ENCODE measurements at regions not wholly inside any gene's neighbourhood (a gene's known extent, or its start where the extent isn't known, plus 50 kb on each side); places are given as distances from the start of the nearest gene placed in this dataset.

DNA sequence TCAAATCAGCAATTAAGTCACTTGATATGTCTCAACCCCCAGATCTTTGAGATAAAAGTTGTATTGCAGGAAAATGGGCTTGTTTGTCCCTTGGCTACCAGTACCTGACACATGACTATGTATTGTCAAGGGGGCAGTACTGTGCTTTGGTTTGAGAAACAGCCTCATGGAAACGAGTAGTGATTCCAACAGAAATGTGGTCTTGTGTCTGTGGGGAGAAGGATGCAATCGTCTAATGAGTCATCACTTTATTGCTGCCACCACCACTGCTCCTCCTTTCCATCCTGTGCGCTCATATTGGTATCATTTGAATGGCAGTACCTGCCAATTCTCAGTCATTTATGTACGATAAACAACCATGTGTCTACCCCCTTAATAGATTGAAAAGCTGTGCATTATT is 72.8 kb upstream of the ARHGAP5 start:
- Histone ChIP-seq H3K4me3 (ENCODE audit: insufficient read depth, low read length) (no peak overlapping the region), H4K20me1 (ENCODE audit: insufficient read depth, low read length) (no peaks in the 10 kb centered on the region), H2AFZ (ENCODE audit: low read length) (no peak overlapping the region), H3K27me3 (ENCODE audit: insufficient read depth, low read length) (peaks cover 14% of the 10 kb centered on the region), H3K9me3 (ENCODE audit: low read depth, low read length) (no peaks in the 10 kb centered on the region), H3K4me1 (ENCODE audit: insufficient read depth, low read length) (peaks cover 3% of the 10 kb centered on the region), H3K36me3 (ENCODE audit: insufficient read depth, low read length) (no peaks in the 10 kb centered on the region), H3K79me2 (ENCODE audit: insufficient read depth, low read length) (no peaks in the 10 kb centered on the region), H3K27ac (ENCODE audit: low read depth, low read length) (no peak overlapping the region), H3K4me2 (ENCODE audit: insufficient read depth, low read length) (no peak overlapping the region)
- TF ChIP-seq, protein P1, sequence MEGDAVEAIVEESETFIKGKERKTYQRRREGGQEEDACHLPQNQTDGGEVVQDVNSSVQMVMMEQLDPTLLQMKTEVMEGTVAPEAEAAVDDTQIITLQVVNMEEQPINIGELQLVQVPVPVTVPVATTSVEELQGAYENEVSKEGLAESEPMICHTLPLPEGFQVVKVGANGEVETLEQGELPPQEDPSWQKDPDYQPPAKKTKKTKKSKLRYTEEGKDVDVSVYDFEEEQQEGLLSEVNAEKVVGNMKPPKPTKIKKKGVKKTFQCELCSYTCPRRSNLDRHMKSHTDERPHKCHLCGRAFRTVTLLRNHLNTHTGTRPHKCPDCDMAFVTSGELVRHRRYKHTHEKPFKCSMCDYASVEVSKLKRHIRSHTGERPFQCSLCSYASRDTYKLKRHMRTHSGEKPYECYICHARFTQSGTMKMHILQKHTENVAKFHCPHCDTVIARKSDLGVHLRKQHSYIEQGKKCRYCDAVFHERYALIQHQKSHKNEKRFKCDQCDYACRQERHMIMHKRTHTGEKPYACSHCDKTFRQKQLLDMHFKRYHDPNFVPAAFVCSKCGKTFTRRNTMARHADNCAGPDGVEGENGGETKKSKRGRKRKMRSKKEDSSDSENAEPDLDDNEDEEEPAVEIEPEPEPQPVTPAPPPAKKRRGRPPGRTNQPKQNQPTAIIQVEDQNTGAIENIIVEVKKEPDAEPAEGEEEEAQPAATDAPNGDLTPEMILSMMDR (IDR thresholded peaks at IDR 0.05; ENCODE audit: extremely low read depth, low read depth, low read length) = no peak
- peak; percentile 75 for DNase-seq (ENCODE audit: insufficient read length, low spot score, missing footprints)

DNA sequence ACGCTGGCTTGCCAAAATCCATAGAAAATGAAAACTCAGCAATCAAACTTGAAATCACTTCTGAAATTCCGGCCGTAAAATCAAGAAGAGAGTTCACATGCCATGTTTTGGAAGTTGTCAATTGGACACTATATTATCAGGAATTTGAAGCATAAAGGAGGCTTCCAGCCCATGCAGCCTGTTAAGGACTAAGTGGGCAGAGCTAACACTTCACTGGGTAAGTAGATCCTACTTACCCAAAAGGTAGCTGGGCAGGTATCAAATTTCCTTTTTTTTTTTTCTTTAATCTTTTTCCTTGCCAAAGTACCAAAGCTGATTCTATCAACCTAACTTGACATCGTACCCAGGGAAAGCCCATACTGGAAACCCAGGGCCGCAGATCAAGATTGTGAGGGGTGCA is 71.5 kb upstream of the ARHGAP5 start:
- H3K27me3 ChIP-seq (ENCODE audit: insufficient read depth, low read length) = peaks cover 7% of the 10 kb centered on the region
- H4K20me1 ChIP-seq (ENCODE audit: insufficient read depth, low read length) = no peaks in the 10 kb centered on the region
- no peak overlapping the region for H3K4me2 ChIP-seq (ENCODE audit: insufficient read depth, low read length)
- no peak overlapping the region for H3K4me3 ChIP-seq (ENCODE audit: insufficient read depth, low read length)
- no peak for DNase-seq (ENCODE audit: insufficient read length, low spot score, missing footprints)
- peaks cover 5% of the 10 kb centered on the region for H3K4me1 ChIP-seq (ENCODE audit: insufficient read depth, low read length)
- TF ChIP-seq, protein P1 (IDR thresholded peaks at IDR 0.05; ENCODE audit: extremely low read depth, low read depth, low read length) = no peak
- H3K9me3 ChIP-seq (ENCODE audit: low read depth, low read length) = no peaks in the 10 kb centered on the region
- H2AFZ ChIP-seq (ENCODE audit: low read length) = no peak overlapping the region
- no peaks in the 10 kb centered on the region for H3K79me2 ChIP-seq (ENCODE audit: insufficient read depth, low read length)
- no peak overlapping the region for H3K27ac ChIP-seq (ENCODE audit: low read depth, low read length)
- no peaks in the 10 kb centered on the region for H3K36me3 ChIP-seq (ENCODE audit: insufficient read depth, low read length)

DNA sequence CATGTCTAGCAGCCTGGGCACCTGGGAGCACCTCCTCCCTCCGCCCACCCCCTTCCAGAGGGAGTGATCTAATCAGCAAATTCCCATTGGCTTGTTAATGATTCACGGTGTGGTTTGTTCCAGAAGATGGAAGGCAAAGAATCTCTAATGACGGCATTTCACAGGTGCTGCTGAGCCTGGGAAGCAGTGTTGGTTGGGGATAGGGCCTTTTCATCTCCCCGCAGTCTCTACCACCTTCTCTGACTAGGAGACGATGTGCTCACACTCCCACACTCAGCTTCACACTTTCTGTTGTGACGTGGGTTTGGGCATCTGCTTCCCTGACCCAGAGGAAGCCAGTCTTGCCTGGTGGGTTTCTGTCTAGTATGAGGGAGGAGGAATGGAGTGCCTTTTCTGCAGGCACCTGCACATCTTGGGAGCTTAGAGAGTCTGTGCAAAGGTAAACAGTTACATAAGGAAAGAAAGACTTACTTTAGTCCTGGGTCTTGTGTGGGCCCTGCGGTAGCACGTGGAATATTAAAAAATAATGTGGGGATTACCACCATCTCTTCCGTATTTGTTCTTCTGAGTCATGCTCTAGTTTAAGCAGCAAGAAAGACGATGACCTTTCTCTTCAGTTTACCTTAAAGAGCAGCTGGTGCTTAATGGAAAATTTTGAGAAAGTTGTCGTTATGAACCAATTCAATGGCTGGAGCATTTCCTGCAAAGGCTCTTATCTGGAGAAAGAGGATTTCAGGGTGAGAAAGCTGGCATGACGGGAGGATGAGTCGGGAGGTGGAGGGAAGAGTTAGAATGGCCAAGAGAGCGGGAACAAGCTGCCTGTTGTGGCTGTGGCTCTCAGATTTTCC is 70.6 kb upstream of the ARHGAP5 start:
- Histone ChIP-seq H3K36me3 (ENCODE audit: insufficient read depth, low read length) (no peaks in the 10 kb centered on the region), H3K27ac (ENCODE audit: low read depth, low read length) (no peak overlapping the region), H3K27me3 (ENCODE audit: insufficient read depth, low read length) (peaks cover 7% of the 10 kb centered on the region), H3K4me3 (ENCODE audit: insufficient read depth, low read length) (no peak overlapping the region), H2AFZ (ENCODE audit: low read length) (no peak overlapping the region), H4K20me1 (ENCODE audit: insufficient read depth, low read length) (no peaks in the 10 kb centered on the region), H3K79me2 (ENCODE audit: insufficient read depth, low read length) (no peaks in the 10 kb centered on the region), H3K9me3 (ENCODE audit: low read depth, low read length) (no peaks in the 10 kb centered on the region), H3K4me1 (ENCODE audit: insufficient read depth, low read length) (peaks cover 14% of the 10 kb centered on the region), H3K4me2 (ENCODE audit: insufficient read depth, low read length) (no peak overlapping the region)
- TF ChIP-seq, protein P1 (IDR thresholded peaks at IDR 0.05; ENCODE audit: extremely low read depth, low read depth, low read length) = no peak
- DNase-seq (ENCODE audit: insufficient read length, low spot score, missing footprints) = no peak

DNA sequence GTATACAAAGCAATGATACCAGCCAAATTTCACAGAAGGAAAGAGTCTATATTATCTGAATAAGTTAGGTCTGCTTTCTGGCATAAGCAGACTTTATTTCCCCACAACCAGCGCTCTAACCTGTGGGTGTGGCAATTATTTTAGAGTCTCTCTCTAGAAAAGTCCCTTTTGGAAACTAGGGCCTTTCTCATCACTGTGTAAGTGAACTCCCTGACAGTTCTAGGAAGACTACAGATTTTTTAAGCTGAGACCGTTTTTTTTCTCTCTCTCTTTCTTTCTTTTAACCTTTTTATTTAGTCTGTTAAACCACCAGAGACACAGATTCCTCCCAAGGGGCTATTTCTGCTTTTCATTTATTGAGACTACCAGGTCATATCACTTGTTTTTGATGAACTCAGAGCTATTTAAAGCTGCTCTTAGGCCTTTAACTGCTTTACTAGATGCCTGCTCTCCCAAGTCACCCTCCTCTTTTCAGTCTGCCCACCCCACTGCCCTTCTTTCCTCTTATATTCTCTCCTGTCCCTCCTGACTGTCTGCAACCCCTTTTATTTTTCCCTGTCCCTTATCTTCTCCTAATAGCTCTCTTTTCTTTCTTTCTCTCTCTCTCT is 69.2 kb upstream of the ARHGAP5 start:
- Histone ChIP-seq H3K27me3 (ENCODE audit: insufficient read depth, low read length) (peaks cover 6% of the 10 kb centered on the region), H3K4me1 (ENCODE audit: insufficient read depth, low read length) (peaks cover 15% of the 10 kb centered on the region), H3K4me2 (ENCODE audit: insufficient read depth, low read length) (no peak overlapping the region), H2AFZ (ENCODE audit: low read length) (no peak overlapping the region), H3K36me3 (ENCODE audit: insufficient read depth, low read length) (no peaks in the 10 kb centered on the region), H4K20me1 (ENCODE audit: insufficient read depth, low read length) (no peaks in the 10 kb centered on the region), H3K4me3 (ENCODE audit: insufficient read depth, low read length) (no peak overlapping the region), H3K27ac (ENCODE audit: low read depth, low read length) (no peak overlapping the region), H3K9me3 (ENCODE audit: low read depth, low read length) (no peaks in the 10 kb centered on the region), H3K79me2 (ENCODE audit: insufficient read depth, low read length) (no peaks in the 10 kb centered on the region)
- DNase-seq (ENCODE audit: insufficient read length, low spot score, missing footprints) = peak; percentile 42
- TF ChIP-seq, protein P1 (IDR thresholded peaks at IDR 0.05; ENCODE audit: extremely low read depth, low read depth, low read length) = no peak
